Fibroblast of skin of right biceps (primary cell): ENCODE measurements at regions not wholly inside any gene's neighbourhood (a gene's known extent, or its start where the extent isn't known, plus 50 kb on each side); places are given as distances from the start of the nearest gene placed in this dataset.
A peak's percentile ranks its signal among the peaks of the same experiment; 100 is the strongest.
"Not testable (repeated sequence)": the region's sequence is repeated elsewhere in the genome, so short reads cannot be mapped to it uniquely, and the experiment has no call there.

Experiments used
- DNase-seq: peaks from one replicate; pipeline ENCODE4 v3.0.0-alpha.2; 2013

GRCh38 chr4:131408102-131408501 lies 1741.0 kb upstream of the PCDH10 start:
- no peak for DNase-seq

DNA sequence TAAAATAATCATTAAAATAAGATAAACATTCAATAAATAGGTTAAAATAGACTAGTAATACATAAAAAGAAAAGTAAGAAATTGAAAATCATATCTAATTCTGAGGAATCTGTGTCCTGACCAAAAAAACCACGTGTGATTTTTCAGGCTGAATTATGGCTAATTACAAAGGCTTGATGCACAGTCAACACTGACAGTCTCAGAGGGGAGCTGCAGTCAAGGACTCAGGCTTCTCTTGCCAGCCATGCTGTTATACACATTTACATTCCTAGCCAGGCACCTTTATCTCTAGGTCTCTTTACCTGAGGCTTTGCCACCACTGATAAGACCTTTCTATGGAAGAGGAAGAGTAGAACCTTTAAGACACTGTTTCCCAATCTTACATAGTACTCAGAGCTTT lies 1737.7 kb upstream of the PCDH10 start:
- no peak for DNase-seq

GRCh38 chr4:131419147-131419546 lies 1729.9 kb upstream of the PCDH10 start:
- no peak for DNase-seq

DNA sequence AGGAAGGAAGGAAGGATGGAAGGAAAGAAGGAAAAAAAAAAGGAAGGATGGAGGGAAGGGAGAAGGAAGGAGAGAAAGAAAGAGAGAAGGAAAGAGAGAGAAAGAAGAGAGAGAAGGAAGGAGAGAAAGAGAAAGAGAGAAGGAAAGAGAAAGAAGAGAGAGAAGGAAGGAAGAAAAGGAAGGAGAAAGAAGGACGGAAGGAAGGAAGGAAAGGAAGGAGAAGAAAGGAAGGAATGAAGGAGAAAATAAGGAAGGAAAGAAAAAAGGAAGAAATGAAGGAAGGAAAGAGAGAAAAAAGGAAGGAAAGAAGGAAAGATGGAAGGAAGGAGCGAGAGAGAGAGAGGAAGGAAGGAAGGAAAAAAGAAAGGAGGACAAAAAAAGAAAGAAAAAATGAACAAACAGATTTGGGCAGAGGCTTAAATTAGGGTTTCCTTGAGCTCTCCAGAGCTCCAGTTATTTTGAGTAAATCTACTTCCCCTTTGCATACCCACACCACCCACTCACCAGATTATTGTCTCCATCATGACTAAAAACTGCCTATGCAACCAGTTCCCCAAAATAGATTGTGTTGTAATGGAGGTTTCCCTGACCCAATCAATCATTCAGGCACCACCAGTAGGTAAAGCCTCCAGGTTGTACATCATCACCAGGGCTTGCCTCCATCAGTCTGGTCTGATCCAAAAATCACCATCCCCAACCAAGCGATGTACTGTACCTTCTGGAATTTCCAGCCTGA lies 1722.9 kb upstream of the PCDH10 start:
- DNase-seq: no peak

- no peak for DNase-seq
Measured at GRCh38 chr4:131427000-131427399, 1722.1 kb upstream of the PCDH10 start.

GRCh38 chr4:131430302-131430701 lies 1718.8 kb upstream of the PCDH10 start:
- no peak for DNase-seq

- no peak for DNase-seq
Measured at GRCh38 chr4:131441004-131441688, 1707.9 kb upstream of the PCDH10 start.

DNA sequence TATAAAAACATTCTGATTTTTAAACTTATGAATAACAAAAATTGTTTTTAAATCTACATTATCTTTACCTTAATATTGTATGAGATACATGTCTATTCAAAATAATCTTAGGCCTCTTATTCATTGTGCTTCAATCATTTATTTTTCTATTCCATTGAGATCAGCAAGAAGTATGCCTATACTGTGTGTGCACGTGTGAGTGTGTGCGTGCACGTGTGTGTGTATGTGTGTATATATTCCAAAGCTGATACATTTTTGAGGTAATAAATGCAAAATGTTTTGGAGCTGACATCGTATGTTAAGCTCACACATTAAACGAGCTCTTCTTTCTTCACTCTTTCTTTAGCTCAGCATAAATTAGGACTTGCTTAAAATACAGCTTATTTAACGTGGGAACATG lies 1701.2 kb upstream of the PCDH10 start:
- no peak for DNase-seq

GRCh38 chr4:131450572-131451209 lies 1698.4 kb upstream of the PCDH10 start:
- no peak for DNase-seq

DNA sequence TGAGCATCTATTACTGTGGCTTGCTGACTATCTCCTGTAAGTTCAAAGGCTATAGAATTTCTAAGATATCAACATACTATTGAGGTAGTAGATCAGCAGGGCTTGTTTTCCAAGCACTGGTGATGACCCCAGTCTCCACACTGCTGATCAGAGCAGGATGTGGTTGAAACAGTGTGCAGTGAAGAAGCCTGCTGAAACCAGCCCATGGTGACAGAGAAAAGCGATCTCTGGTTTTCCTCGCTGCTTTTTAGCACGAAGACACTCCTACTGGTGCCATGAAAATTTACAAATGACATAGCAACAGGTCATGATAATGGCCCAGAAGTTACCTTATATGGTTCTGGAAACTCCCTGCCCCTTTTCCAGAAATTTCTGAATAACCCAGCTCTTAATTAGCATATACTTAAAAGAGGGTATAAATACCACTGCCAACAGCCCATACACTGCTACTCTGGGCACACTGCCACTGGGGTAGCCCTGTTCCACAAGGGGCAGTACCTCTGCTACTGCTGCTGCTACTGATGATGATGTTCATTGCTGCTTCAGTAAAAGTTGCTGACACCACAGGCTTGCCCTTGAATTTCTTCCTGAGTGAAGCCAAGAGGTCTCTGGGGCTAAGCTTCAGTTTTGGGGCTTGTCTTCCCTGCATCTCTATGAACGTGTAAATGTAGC lies 1689.5 kb upstream of the PCDH10 start:
- no peak for DNase-seq

- DNase-seq: no peak
Measured at GRCh38 chr4:131470360-131470759, 1678.7 kb upstream of the PCDH10 start.

DNA sequence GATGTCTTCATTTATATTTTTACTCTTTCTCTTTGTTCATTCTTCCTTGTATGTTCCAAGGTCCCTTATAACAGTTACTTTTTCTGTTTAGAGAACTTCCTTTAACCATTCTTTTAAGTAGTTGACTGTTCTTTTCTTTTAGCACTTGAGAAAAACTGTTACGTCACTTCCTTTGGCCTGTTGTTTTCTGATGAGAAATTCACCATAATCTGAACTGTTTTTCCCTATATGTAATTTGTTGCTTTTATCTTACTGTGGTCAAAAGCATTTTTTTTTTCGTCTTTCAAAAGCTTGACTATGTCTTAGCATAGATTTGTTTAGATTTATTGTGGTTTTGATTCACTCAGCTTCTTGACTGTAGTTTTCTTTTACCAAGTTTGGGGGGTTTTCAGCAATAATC lies 1660.3 kb upstream of the PCDH10 start:
- DNase-seq: no peak

DNA sequence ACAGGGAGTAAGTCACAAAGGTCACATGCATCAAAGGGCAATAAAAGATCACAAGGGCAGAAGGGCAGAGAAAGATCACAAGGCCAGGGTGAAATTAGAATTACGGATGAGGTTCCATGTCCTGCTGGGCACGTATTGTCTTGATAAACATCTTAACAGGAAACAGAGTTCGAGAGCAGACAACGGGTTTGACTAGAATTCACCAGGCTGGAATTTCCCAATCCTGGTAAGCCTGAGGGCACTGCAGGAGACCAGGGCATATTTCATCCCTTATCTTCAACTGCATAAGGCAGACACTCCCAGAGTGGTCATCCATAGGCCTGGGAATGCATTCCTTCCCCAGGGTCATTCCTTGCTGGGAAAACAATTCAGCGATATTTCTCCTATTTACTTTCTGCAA lies 1652.9 kb upstream of the PCDH10 start:
- DNase-seq: not testable (repeated sequence)

DNA sequence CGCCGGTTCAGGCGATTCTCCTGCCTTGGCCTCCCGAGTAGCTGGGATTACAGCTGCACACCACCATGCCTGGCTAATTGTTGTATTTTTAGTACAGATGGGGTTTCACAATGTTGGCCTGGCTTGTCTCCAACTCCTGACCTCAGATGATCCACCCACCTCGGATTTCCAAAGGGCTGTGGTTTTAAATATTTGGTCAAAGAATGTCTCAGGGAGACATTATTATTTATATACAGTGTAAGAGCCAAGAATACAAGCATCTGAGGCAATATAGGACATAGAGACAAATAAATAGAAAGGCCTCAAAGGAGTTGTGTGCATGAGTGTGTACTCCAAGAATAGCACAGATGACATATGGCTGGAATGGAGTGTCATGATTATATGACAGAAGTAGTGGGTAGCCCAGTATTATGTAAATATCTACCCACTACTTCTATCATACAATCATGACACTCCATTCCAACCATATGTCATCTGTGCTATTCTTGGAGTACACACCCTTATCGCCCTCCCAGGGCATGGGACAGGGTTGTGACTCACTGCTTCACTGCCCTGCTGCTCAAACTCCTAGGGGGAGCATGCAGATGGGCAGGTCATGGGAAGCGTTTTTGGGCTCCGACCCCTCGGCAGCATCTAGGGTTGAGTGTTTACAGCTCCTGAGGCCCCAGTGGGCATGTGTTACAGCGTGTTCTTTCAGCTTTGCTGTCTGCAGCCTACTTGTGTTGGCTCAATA lies 1649.8 kb upstream of the PCDH10 start:
- DNase-seq: peak; percentile 82

DNA sequence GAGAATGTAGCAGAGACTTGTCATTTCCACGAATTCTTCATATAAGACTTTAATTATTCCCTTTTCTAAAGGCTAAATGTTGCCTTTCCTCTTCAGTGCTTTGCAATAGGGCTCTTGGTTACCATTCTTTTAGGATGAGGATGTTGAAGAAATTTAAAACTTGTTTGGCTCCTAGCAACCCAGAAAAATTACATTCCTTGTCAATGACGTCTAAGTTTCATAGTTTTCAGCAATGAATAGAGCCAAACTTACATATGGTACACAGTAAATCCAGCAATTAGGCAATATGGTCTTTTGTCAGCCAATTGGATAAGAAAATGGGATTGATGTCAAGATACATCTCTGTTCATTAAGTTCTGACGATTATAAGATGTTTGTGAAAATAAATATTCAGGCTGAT lies 1639.6 kb upstream of the PCDH10 start:
- peak; percentile 64 for DNase-seq

DNA sequence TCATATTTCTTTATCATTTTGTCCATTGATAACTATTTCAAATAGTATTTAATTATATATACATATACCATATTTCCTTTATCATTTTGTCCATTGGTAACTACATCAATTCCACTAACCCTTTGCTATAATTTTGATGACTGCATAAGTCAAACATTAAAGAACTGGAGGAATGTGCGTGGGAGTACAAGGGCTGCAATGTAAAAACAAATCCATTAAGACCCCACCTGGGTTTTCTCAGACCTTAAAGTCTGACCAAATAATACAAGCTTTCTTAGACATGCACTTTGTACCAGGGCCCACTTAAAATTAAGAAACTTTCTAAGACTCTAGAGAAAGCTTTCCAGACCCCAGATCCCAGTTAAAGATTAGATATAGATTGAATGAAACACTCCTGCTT lies 1622.4 kb upstream of the PCDH10 start:
- no peak for DNase-seq

DNA sequence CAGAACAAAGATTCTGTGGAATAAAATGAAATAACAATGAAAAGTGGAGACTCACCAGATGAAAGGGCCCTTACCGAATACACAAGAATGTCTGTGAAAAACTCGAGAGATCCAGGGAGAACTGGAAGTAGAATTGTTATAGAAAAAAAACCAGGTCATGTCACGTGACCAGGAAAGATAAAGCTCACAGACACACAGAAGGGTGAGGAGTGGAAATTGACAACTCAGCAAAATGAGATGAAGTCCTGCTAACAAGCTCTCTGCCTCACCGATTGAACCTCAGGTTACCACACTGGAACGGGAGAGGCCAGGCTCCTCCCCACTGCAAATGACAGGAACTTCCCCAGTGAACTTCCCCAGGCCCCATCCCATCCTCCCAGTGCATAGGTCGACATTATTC lies 1618.0 kb upstream of the PCDH10 start:
- no peak for DNase-seq

GRCh38 chr4:131534944-131535645 lies 1614.0 kb upstream of the PCDH10 start:
- no peak for DNase-seq

- DNase-seq: no peak
Measured at GRCh38 chr4:131540256-131540655, 1608.8 kb upstream of the PCDH10 start.

GRCh38 chr4:131547506-131547981 lies 1601.5 kb upstream of the PCDH10 start:
- no peak for DNase-seq

- no peak for DNase-seq
Measured at GRCh38 chr4:131551306-131551705, 1597.8 kb upstream of the PCDH10 start.

GRCh38 chr4:131566026-131566425 lies 1583.1 kb upstream of the PCDH10 start:
- DNase-seq: no peak
